COLO668 (cell line): ENCODE measurements at regions not wholly inside any gene's neighbourhood (a gene's known extent, or its start where the extent isn't known, plus 50 kb on each side); places are given as distances from the start of the nearest gene placed in this dataset.

Experiments
- DNase-seq: peaks from one replicate; lab custom pipeline; 2025; ENCODE audit not compliant: unreplicated experiment; lab: John Stamatoyannopoulos, UW

GRCh38 chr13:48146122-48146521 lies 51.2 kb upstream of the MED4 start:
- no peak for DNase-seq
